ENCODE measurements at regions not wholly inside any gene's neighbourhood (a gene's known extent, or its start where the extent isn't known, plus 50 kb on each side); places are given as distances from the start of the nearest gene placed in this dataset.

DNA sequence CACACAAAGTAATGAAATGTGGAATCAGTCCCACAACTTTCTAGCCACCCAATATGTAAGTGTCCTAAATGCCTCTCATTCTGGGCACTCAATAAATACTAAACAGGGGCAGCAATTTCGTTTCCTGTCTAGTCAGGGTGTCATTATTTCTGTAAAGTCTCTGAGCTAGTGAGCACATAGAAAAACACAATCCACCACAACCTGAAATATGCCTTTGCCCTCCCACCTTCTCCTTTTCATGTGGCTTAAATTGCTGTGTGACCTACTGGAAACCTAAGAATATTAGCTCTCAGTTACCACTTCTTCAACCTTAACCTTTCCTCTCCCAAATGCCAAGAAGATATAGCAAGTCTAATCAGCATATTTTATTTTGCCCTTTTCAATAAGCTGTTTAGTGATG is 456.3 kb upstream of the KCNMB2 start:
- no peak for TF ChIP-seq POLR2AphosphoS5 (IDR thresholded peaks at IDR 0.05; ENCODE audit: low read depth, low read length)
- TF ChIP-seq POLR2A (IDR thresholded peaks at IDR 0.05; ENCODE audit: low read depth, low read length) = no peak
- TF ChIP-seq POU2F2 (IDR thresholded peaks at IDR 0.05; ENCODE audit: low read depth, low read length) = no peak

All from GM12891 (cell line).